ENCODE measurements at regions not wholly inside any gene's neighbourhood (a gene's known extent, or its start where the extent isn't known, plus 50 kb on each side); places are given as distances from the start of the nearest gene placed in this dataset.

- intact Hi-C loops (cut with DNase I) = no loop called here
- peaks cover 0 to 21% (median 2%) of the 10 kb centered on the region in 4 donors for H3K4me1 ChIP-seq
- ATAC-seq = no peak
- no peaks in the 10 kb centered on the region for H3K36me3 ChIP-seq
- no peak for DNase-seq
- no peaks in the 10 kb centered on the region for H3K27me3 ChIP-seq
- H3K9me3 ChIP-seq = no peaks in the 10 kb centered on the region
- TF ChIP-seq CTCF (IDR thresholded peaks at IDR 0.05) (no peak), POLR2A (IDR thresholded peaks at IDR 0.05) (no peak)
- H3K4me3 ChIP-seq = no peak overlapping the region
- 100% methylated on average over 1 of the region's 1 CpG for WGBS (ENCODE audit: insufficient coverage, low coverage, low lambda C conversion rate, missing lambda C conversion rate)
- H3K27ac ChIP-seq = no peak overlapping the region
Observed at GRCh38 chr1:55716610-55717009, 501.4 kb upstream of the USP24 start.

- ATAC-seq = no peak
- DNase-seq = no peak
- Histone ChIP-seq H3K27ac (no peak overlapping the region), H3K4me3 (no peak overlapping the region), H3K36me3 (no peaks in the 10 kb centered on the region), H3K27me3 (no peaks in the 10 kb centered on the region), H3K4me1 (peaks cover 0 to 21% (median 2%) of the 10 kb centered on the region in 4 donors), H3K9me3 (no peaks in the 10 kb centered on the region)
- TF ChIP-seq POLR2A (IDR thresholded peaks at IDR 0.05) = no peak
- no peak for TF ChIP-seq CTCF (IDR thresholded peaks at IDR 0.05)
- intact Hi-C loops (cut with DNase I) = no loop called here
- WGBS (ENCODE audit: insufficient coverage, low coverage, low lambda C conversion rate, missing lambda C conversion rate) = 70% methylated on average over 2 of the region's 2 CpGs
Observed at GRCh38 chr1:55716151-55716550, 501.0 kb upstream of the USP24 start.

GRCh38 chr1:55714230-55714629, 499.1 kb upstream of the USP24 start:
- no peaks in the 10 kb centered on the region for H3K9me3 ChIP-seq
- H3K27ac ChIP-seq = no peak overlapping the region
- 54% methylated on average over 3 of the region's 3 CpGs for WGBS (ENCODE audit: insufficient coverage, low coverage, low lambda C conversion rate, missing lambda C conversion rate)
- TF ChIP-seq CTCF (IDR thresholded peaks at IDR 0.05) = no peak
- no peak for TF ChIP-seq POLR2A (IDR thresholded peaks at IDR 0.05)
- no peak overlapping the region for H3K4me3 ChIP-seq
- intact Hi-C loops (cut with DNase I) = no loop called here
- H3K4me1 ChIP-seq = peaks cover 0 to 19% (median 2%) of the 10 kb centered on the region in 4 donors
- no peaks in the 10 kb centered on the region for H3K27me3 ChIP-seq
- no peak for ATAC-seq
- no peak for DNase-seq
- H3K36me3 ChIP-seq = no peaks in the 10 kb centered on the region

GRCh38 chr1:55713516-55713915, 498.4 kb upstream of the USP24 start:
- Histone ChIP-seq H3K4me1 (peaks cover 0 to 12% (median 2%) of the 10 kb centered on the region in 4 donors), H3K36me3 (no peaks in the 10 kb centered on the region), H3K27ac (no peak overlapping the region), H3K9me3 (no peaks in the 10 kb centered on the region), H3K4me3 (no peak overlapping the region), H3K27me3 (no peaks in the 10 kb centered on the region)
- intact Hi-C loops (cut with DNase I) = no loop called here
- 93% methylated on average over 4 of the region's 5 CpGs for WGBS (ENCODE audit: insufficient coverage, low coverage, low lambda C conversion rate, missing lambda C conversion rate)
- no peak for DNase-seq
- no peak for TF ChIP-seq POLR2A (IDR thresholded peaks at IDR 0.05)
- TF ChIP-seq CTCF (IDR thresholded peaks at IDR 0.05) = no peak
- ATAC-seq = no peak

- no peak for ATAC-seq
- Histone ChIP-seq H3K9me3 (no peaks in the 10 kb centered on the region), H3K4me1 (peaks cover 0 to 12% (median 0%) of the 10 kb centered on the region in 4 donors), H3K27me3 (no peaks in the 10 kb centered on the region), H3K27ac (no peak overlapping the region), H3K36me3 (no peaks in the 10 kb centered on the region), H3K4me3 (no peak overlapping the region)
- no peak for DNase-seq
- 63% methylated on average over 3 of the region's 6 CpGs for WGBS (ENCODE audit: insufficient coverage, low coverage, low lambda C conversion rate, missing lambda C conversion rate)
- intact Hi-C loops (cut with DNase I) = no loop called here
- TF ChIP-seq POLR2A (IDR thresholded peaks at IDR 0.05) (no peak), CTCF (IDR thresholded peaks at IDR 0.05) (no peak)
Observed at GRCh38 chr1:55712148-55712547, 497.0 kb upstream of the USP24 start.
